ENCODE measurements at regions not wholly inside any gene's neighbourhood (a gene's known extent, or its start where the extent isn't known, plus 50 kb on each side); places are given as distances from the start of the nearest gene placed in this dataset.

DNA sequence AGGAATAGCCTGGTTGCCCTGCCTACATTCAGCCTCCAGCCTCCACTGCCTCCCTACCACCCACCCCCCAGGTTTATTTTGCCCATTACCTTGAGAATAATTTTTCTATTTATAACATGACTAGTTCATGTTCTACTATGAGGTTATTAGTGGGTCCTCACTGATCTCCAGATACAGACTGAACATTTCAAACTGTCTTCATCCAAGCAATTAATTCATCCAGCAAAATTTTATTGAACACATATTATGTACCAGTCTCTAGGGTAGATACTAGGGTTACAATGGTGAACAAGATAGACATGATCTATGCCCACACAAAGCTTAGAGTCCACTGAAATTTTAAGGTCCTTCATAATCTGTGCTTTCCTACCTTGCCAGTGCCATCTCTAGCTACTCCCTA is 51.6 kb upstream of the FHIP2A start:
- Histone ChIP-seq H3K4me1 (peaks cover 0 to 13% of the 10 kb centered on the region in 2 donors), H3K9me3 (no peaks in the 10 kb centered on the region), H3K27me3 (no peaks in the 10 kb centered on the region), H3K36me3 (no peaks in the 10 kb centered on the region), H3K4me3 (no peak overlapping the region), H3K27ac (no peak overlapping the region)
- no peak for DNase-seq (ENCODE audit: low spot score)
- TF ChIP-seq, protein P1, sequence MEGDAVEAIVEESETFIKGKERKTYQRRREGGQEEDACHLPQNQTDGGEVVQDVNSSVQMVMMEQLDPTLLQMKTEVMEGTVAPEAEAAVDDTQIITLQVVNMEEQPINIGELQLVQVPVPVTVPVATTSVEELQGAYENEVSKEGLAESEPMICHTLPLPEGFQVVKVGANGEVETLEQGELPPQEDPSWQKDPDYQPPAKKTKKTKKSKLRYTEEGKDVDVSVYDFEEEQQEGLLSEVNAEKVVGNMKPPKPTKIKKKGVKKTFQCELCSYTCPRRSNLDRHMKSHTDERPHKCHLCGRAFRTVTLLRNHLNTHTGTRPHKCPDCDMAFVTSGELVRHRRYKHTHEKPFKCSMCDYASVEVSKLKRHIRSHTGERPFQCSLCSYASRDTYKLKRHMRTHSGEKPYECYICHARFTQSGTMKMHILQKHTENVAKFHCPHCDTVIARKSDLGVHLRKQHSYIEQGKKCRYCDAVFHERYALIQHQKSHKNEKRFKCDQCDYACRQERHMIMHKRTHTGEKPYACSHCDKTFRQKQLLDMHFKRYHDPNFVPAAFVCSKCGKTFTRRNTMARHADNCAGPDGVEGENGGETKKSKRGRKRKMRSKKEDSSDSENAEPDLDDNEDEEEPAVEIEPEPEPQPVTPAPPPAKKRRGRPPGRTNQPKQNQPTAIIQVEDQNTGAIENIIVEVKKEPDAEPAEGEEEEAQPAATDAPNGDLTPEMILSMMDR (IDR thresholded peaks at IDR 0.05), result no peak

DNA sequence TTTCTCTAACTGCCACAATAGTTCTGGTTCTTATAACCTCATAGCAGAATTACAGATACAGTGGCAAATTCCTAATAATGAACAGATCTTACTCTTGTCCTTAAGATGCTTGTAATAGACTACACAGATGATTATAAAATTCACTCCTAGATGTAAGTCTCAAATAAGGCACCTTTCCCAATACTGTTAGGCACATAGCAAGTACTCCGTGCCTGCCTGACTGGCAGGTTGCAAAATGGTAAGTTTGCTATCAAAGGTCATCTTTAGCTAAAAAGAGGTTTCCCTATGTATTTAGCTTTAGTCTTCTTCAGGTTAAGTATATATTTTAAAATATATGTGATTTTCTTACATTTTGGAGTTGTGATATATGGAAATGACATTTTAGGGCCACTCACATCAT is 50.4 kb upstream of the FHIP2A start:
- no peak overlapping the region for H3K27ac ChIP-seq

DNA sequence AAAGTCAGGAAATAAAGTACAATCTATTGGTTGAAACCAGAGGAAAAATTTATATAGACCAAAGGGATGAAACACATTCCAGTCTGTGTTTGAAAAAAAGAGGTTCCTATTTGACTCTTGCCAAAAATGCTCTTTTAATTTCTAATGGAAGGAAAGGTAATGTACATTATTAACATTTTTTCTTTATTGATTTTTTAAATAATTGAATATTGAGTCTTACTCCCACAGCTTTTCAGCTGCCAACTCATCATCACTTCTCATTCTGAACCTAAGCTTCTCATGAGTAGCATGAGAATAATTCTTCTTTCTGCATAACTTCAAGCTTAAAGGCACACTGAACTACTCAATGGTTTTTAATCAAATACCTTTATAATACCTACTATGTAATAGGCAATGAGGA is 49.8 kb upstream of the FHIP2A start:
- DNase-seq (ENCODE audit: low spot score), result no peak
- H3K9me3 ChIP-seq, result no peaks in the 10 kb centered on the region
- peaks cover 0 to 9% of the 10 kb centered on the region in 2 donors for H3K4me1 ChIP-seq
- no peaks in the 10 kb centered on the region for H3K27me3 ChIP-seq
- no peak overlapping the region for H3K27ac ChIP-seq
- H3K4me3 ChIP-seq, result no peak overlapping the region
- TF ChIP-seq, protein P1 (IDR thresholded peaks at IDR 0.05), result no peak
- H3K36me3 ChIP-seq, result no peaks in the 10 kb centered on the region

More for the DNA sequence above, 50.4 kb upstream of the FHIP2A start:
- Histone ChIP-seq H3K9me3 (no peaks in the 10 kb centered on the region), H3K27me3 (no peaks in the 10 kb centered on the region), H3K36me3 (no peaks in the 10 kb centered on the region), H3K4me1 (peaks cover 0 to 13% of the 10 kb centered on the region in 2 donors), H3K4me3 (no peak overlapping the region)
- DNase-seq (ENCODE audit: low spot score), result no peak
- TF ChIP-seq, protein P1 (IDR thresholded peaks at IDR 0.05), result no peak

Data from right atrium auricular region (tissue), 2 donors.